ENCODE measurements at regions not wholly inside any gene's neighbourhood (a gene's known extent, or its start where the extent isn't known, plus 50 kb on each side); places are given as distances from the start of the nearest gene placed in this dataset.

GRCh38 chr12:73517859-73518258 is 1019.8 kb upstream of the ATXN7L3B start:
- no peak overlapping the region for H3K4me2 ChIP-seq (ENCODE audit: low read depth, low read length)
- H3K4me1 ChIP-seq (ENCODE audit: low read length), result no peaks in the 10 kb centered on the region
- H3K27me3 ChIP-seq (replicated peaks; ENCODE audit: insufficient read depth, low read length), result no peaks in the 10 kb centered on the region
- no peak for TF ChIP-seq EZH2phosphoT487 (IDR thresholded peaks at IDR 0.05; ENCODE audit: low read length)
- TF ChIP-seq EZH2 (optimal IDR thresholded peaks at IDR 0.05; ENCODE audit: low read depth, low read length), result no peak
- no peak for TF ChIP-seq CTCF (IDR thresholded peaks at IDR 0.05; ENCODE audit: low read length)
- no peaks in the 10 kb centered on the region for H3K36me3 ChIP-seq (replicated peaks; ENCODE audit: insufficient read depth, low read length)
- H4K20me1 ChIP-seq (ENCODE audit: insufficient read depth, low read length), result no peaks in the 10 kb centered on the region
- H2AFZ ChIP-seq (ENCODE audit: low read length), result no peak overlapping the region
- H3F3A ChIP-seq (ENCODE audit: insufficient read depth, low read length), result no peaks in the 10 kb centered on the region
- DNase-seq, result no peak
- no peak overlapping the region for H3K4me3 ChIP-seq (ENCODE audit: low read length)
- H3K79me2 ChIP-seq (ENCODE audit: low read length), result no peaks in the 10 kb centered on the region
- H3K27ac ChIP-seq (ENCODE audit: low read length), result no peak overlapping the region
- no peaks in the 10 kb centered on the region for H3K9me2 ChIP-seq (replicated peaks; ENCODE audit: insufficient read depth, low read length)
- H3K9me3 ChIP-seq (replicated peaks; ENCODE audit: insufficient read depth, low read length), result no peaks in the 10 kb centered on the region
- no peak overlapping the region for H3K9ac ChIP-seq (ENCODE audit: low read length)

GRCh38 chr12:73529231-73529630 is 1008.4 kb upstream of the ATXN7L3B start:
- H3K9me3 ChIP-seq (replicated peaks; ENCODE audit: insufficient read depth, low read length), result no peaks in the 10 kb centered on the region
- no peak overlapping the region for H3K9ac ChIP-seq (ENCODE audit: low read length)
- no peaks in the 10 kb centered on the region for H3K4me1 ChIP-seq (ENCODE audit: low read length)
- no peaks in the 10 kb centered on the region for H4K20me1 ChIP-seq (ENCODE audit: insufficient read depth, low read length)
- no peaks in the 10 kb centered on the region for H3K79me2 ChIP-seq (ENCODE audit: low read length)
- H3K27me3 ChIP-seq (replicated peaks; ENCODE audit: insufficient read depth, low read length), result no peaks in the 10 kb centered on the region
- no peak overlapping the region for H3K4me2 ChIP-seq (ENCODE audit: low read depth, low read length)
- no peak for DNase-seq
- TF ChIP-seq EZH2phosphoT487 (IDR thresholded peaks at IDR 0.05; ENCODE audit: low read length) (no peak), CTCF (IDR thresholded peaks at IDR 0.05; ENCODE audit: low read length) (no peak), EZH2 (optimal IDR thresholded peaks at IDR 0.05; ENCODE audit: low read depth, low read length) (no peak)
- H2AFZ ChIP-seq (ENCODE audit: low read length), result no peak overlapping the region
- H3K36me3 ChIP-seq (replicated peaks; ENCODE audit: insufficient read depth, low read length), result no peaks in the 10 kb centered on the region
- H3K27ac ChIP-seq (ENCODE audit: low read length), result no peak overlapping the region
- H3K9me2 ChIP-seq (replicated peaks; ENCODE audit: insufficient read depth, low read length), result no peaks in the 10 kb centered on the region
- H3K4me3 ChIP-seq (ENCODE audit: low read length), result no peak overlapping the region
- H3F3A ChIP-seq (ENCODE audit: insufficient read depth, low read length), result no peaks in the 10 kb centered on the region

- DNase-seq, result no peak
- H3K9me3 ChIP-seq (replicated peaks; ENCODE audit: insufficient read depth, low read length), result no peaks in the 10 kb centered on the region
- no peaks in the 10 kb centered on the region for H3K4me1 ChIP-seq (ENCODE audit: low read length)
- no peak overlapping the region for H2AFZ ChIP-seq (ENCODE audit: low read length)
- no peaks in the 10 kb centered on the region for H3F3A ChIP-seq (ENCODE audit: insufficient read depth, low read length)
- H3K36me3 ChIP-seq (replicated peaks; ENCODE audit: insufficient read depth, low read length), result no peaks in the 10 kb centered on the region
- no peak overlapping the region for H3K27ac ChIP-seq (ENCODE audit: low read length)
- no peaks in the 10 kb centered on the region for H4K20me1 ChIP-seq (ENCODE audit: insufficient read depth, low read length)
- no peak overlapping the region for H3K9ac ChIP-seq (ENCODE audit: low read length)
- TF ChIP-seq EZH2phosphoT487 (IDR thresholded peaks at IDR 0.05; ENCODE audit: low read length) (no peak), EZH2 (optimal IDR thresholded peaks at IDR 0.05; ENCODE audit: low read depth, low read length) (no peak), CTCF (IDR thresholded peaks at IDR 0.05; ENCODE audit: low read length) (no peak)
- no peaks in the 10 kb centered on the region for H3K79me2 ChIP-seq (ENCODE audit: low read length)
- no peaks in the 10 kb centered on the region for H3K27me3 ChIP-seq (replicated peaks; ENCODE audit: insufficient read depth, low read length)
- H3K9me2 ChIP-seq (replicated peaks; ENCODE audit: insufficient read depth, low read length), result no peaks in the 10 kb centered on the region
- no peak overlapping the region for H3K4me2 ChIP-seq (ENCODE audit: low read depth, low read length)
- no peak overlapping the region for H3K4me3 ChIP-seq (ENCODE audit: low read length)
Measured at GRCh38 chr12:73529954-73530353, 1007.7 kb upstream of the ATXN7L3B start.

Data from MM.1S (cell line).